RWPE2 (cell line): ENCODE measurements at regions not wholly inside any gene's neighbourhood (a gene's known extent, or its start where the extent isn't known, plus 50 kb on each side); places are given as distances from the start of the nearest gene placed in this dataset.

Experiments
- ATAC-seq: fragments of 200-7000 bp; cut with Tn5 transposase; 3 replicates; pipeline ENCODE4 v1.9.1; 2021; ENCODE audit warnings: low read depth
- DNase-seq: peaks from one replicate; pipeline ENCODE4 v3.0.0-alpha.2; 2020; ENCODE audit warnings: low spot score
- H3K27ac ChIP-seq: fragments of 450-650 bp; 2 replicates; pipeline ENCODE4 v1.5.1; 2017; ENCODE audit warnings: mild to moderate bottlenecking; ENCODE audit not compliant: poor library complexity, severe bottlenecking
- H3K27me3 ChIP-seq: fragments of 250-450 bp; sonication (Bioruptor Pico); 2 replicates; pipeline ENCODE4 v1.5.1; 2021; ENCODE audit warnings: mild to moderate bottlenecking, moderate library complexity; ENCODE audit not compliant: insufficient read depth, poor library complexity, severe bottlenecking
- H3K36me3 ChIP-seq: fragments of 250-450 bp; sonication (Bioruptor Pico); 2 replicates; pipeline ENCODE4 v1.5.1; 2020; ENCODE audit warnings: low read depth, mild to moderate bottlenecking, moderate library complexity
- H3K4me1 ChIP-seq: fragments of 250-450 bp; sonication (Bioruptor Pico); 2 replicates; pipeline ENCODE4 v1.5.1; 2021; ENCODE audit warnings: mild to moderate bottlenecking, moderate library complexity; ENCODE audit not compliant: insufficient read depth, poor library complexity, severe bottlenecking
- H3K4me3 ChIP-seq: fragments of 250-450 bp; sonication (Bioruptor Pico); 2 replicates; pipeline ENCODE4 v1.5.1; 2021; ENCODE audit warnings: mild to moderate bottlenecking, moderate library complexity; ENCODE audit not compliant: severe bottlenecking
- H3K9me3 ChIP-seq: fragments of 250-450 bp; sonication (Bioruptor Pico); 2 replicates; pipeline ENCODE4 v1.5.1; 2021; ENCODE audit warnings: mild to moderate bottlenecking, moderate library complexity; ENCODE audit not compliant: severe bottlenecking
- CTCF ChIP-seq: fragments of 450-650 bp; IDR thresholded peaks from one replicate; pipeline ENCODE4 v1.5.1; 2017; ENCODE audit warnings: mild to moderate bottlenecking, moderate library complexity; ENCODE audit not compliant: poor library complexity, severe bottlenecking

- DNase-seq = no peak
Measured at GRCh38 chrX:10326578-10326977, 169.8 kb downstream of the CLCN4 start.

GRCh38 chrX:10327651-10328050, 170.9 kb downstream of the CLCN4 start:
- ATAC-seq (no peak), DNase-seq (no peak)
- no peaks in the 10 kb centered on the region for H3K27me3 ChIP-seq
- H3K27ac ChIP-seq = no peak overlapping the region
- no peaks in the 10 kb centered on the region for H3K4me1 ChIP-seq
- no peaks in the 10 kb centered on the region for H3K9me3 ChIP-seq
- no peak overlapping the region for H3K4me3 ChIP-seq
- TF ChIP-seq CTCF = no peak
- no peaks in the 10 kb centered on the region for H3K36me3 ChIP-seq

More at GRCh38 chrX:10326578-10326977, 169.8 kb downstream of the CLCN4 start:
- Histone ChIP-seq H3K4me3 (no peak overlapping the region), H3K27me3 (no peaks in the 10 kb centered on the region), H3K27ac (no peak overlapping the region), H3K9me3 (no peaks in the 10 kb centered on the region), H3K4me1 (no peaks in the 10 kb centered on the region), H3K36me3 (no peaks in the 10 kb centered on the region)
- no peak for ATAC-seq
- TF ChIP-seq CTCF = peak; percentile 35

GRCh38 chrX:10329984-10330383, 173.2 kb downstream of the CLCN4 start:
- Histone ChIP-seq H3K4me1 (no peaks in the 10 kb centered on the region), H3K36me3 (no peaks in the 10 kb centered on the region), H3K9me3 (no peaks in the 10 kb centered on the region), H3K4me3 (no peak overlapping the region), H3K27ac (no peak overlapping the region), H3K27me3 (no peaks in the 10 kb centered on the region)
- DNase-seq (no peak), ATAC-seq (no peak)
- no peak for TF ChIP-seq CTCF

GRCh38 chrX:10341309-10341708, 184.5 kb downstream of the CLCN4 start:
- Histone ChIP-seq H3K27ac (no peak overlapping the region), H3K27me3 (no peaks in the 10 kb centered on the region), H3K4me1 (no peaks in the 10 kb centered on the region), H3K9me3 (no peaks in the 10 kb centered on the region), H3K36me3 (no peaks in the 10 kb centered on the region), H3K4me3 (no peak overlapping the region)
- TF ChIP-seq CTCF = no peak
- DNase-seq = no peak
- ATAC-seq = no peak

- Histone ChIP-seq H3K27me3 (no peaks in the 10 kb centered on the region), H3K4me1 (no peaks in the 10 kb centered on the region), H3K36me3 (no peaks in the 10 kb centered on the region), H3K4me3 (no peak overlapping the region), H3K27ac (no peak overlapping the region), H3K9me3 (no peaks in the 10 kb centered on the region)
- no peak for TF ChIP-seq CTCF
- DNase-seq (no peak), ATAC-seq (no peak)
Measured at GRCh38 chrX:10350221-10350620, 193.4 kb downstream of the CLCN4 start.
